WERI-Rb-1 (cell line): ENCODE measurements at regions not wholly inside any gene's neighbourhood (a gene's known extent, or its start where the extent isn't known, plus 50 kb on each side); places are given as distances from the start of the nearest gene placed in this dataset.

ENCODE experiments used
- DNase-seq: peaks from one replicate; pipeline ENCODE4 v3.0.0-alpha.2; 2020
- H3K27ac ChIP-seq: fragments of 250-450 bp; sonication (Bioruptor Pico); 2 replicates; pipeline ENCODE4 v1.5.1; 2020; ENCODE audit warnings: mild to moderate bottlenecking, moderate library complexity
- H3K27me3 ChIP-seq: fragments of 250-450 bp; sonication (Bioruptor Pico); 2 replicates; pipeline ENCODE4 v1.5.1; 2021; ENCODE audit warnings: mild to moderate bottlenecking, low read depth, moderate library complexity; ENCODE audit not compliant: insufficient read depth, severe bottlenecking
- H3K36me3 ChIP-seq: fragments of 250-450 bp; sonication (Bioruptor Pico); 2 replicates; pipeline ENCODE4 v1.5.1; 2020; ENCODE audit warnings: mild to moderate bottlenecking, moderate library complexity
- H3K4me3 ChIP-seq: 2 replicates; pipeline ENCODE4 v1.5.1; 2011; ENCODE audit warnings: low read depth, mild to moderate bottlenecking, control low read depth, low read length
- H3K9me3 ChIP-seq: fragments of 250-450 bp; sonication (Bioruptor Pico); 2 replicates; pipeline ENCODE4 v1.5.1; 2021; ENCODE audit warnings: mild to moderate bottlenecking, moderate library complexity; ENCODE audit not compliant: severe bottlenecking
- CTCF ChIP-seq: IDR thresholded peaks from 2 replicates; pipeline ENCODE4 v1.5.1; 2011; ENCODE audit warnings: low read depth, mild to moderate bottlenecking, control low read depth, inconsistent platforms, low read length

- no peaks in the 10 kb centered on the region for H3K36me3 ChIP-seq
- H3K4me3 ChIP-seq, result no peak overlapping the region
- peak; percentile 37 for DNase-seq
- no peaks in the 10 kb centered on the region for H3K9me3 ChIP-seq
- H3K27me3 ChIP-seq, result no peaks in the 10 kb centered on the region
- no peak for TF ChIP-seq CTCF
- H3K27ac ChIP-seq, result no peak overlapping the region
These were observed 244.8 kb upstream of the NOCT start for GRCh38 chr4:138770818-138771217.

GRCh38 chr4:138766332-138766731 is 249.2 kb upstream of the NOCT start:
- no peak for DNase-seq

GRCh38 chr4:138765442-138765841 is 250.1 kb upstream of the NOCT start:
- H3K9me3 ChIP-seq, result no peaks in the 10 kb centered on the region
- no peak overlapping the region for H3K4me3 ChIP-seq
- H3K36me3 ChIP-seq, result no peaks in the 10 kb centered on the region
- DNase-seq, result no peak
- no peak overlapping the region for H3K27ac ChIP-seq
- TF ChIP-seq CTCF, result no peak
- no peaks in the 10 kb centered on the region for H3K27me3 ChIP-seq

More at GRCh38 chr4:138766332-138766731, 249.2 kb upstream of the NOCT start:
- H3K4me3 ChIP-seq, result no peak overlapping the region
- no peaks in the 10 kb centered on the region for H3K27me3 ChIP-seq
- no peaks in the 10 kb centered on the region for H3K36me3 ChIP-seq
- no peak for TF ChIP-seq CTCF
- H3K9me3 ChIP-seq, result no peaks in the 10 kb centered on the region
- no peak overlapping the region for H3K27ac ChIP-seq

GRCh38 chr4:138761638-138762220 is 253.9 kb upstream of the NOCT start:
- no peak for TF ChIP-seq CTCF
- Histone ChIP-seq H3K36me3 (no peaks in the 10 kb centered on the region), H3K9me3 (no peaks in the 10 kb centered on the region), H3K27me3 (no peaks in the 10 kb centered on the region), H3K27ac (no peak overlapping the region), H3K4me3 (no peak overlapping the region)
- no peak for DNase-seq

GRCh38 chr4:138759554-138759902 is 256.1 kb upstream of the NOCT start:
- Histone ChIP-seq H3K27ac (no peak overlapping the region), H3K4me3 (no peak overlapping the region), H3K9me3 (no peaks in the 10 kb centered on the region), H3K27me3 (no peaks in the 10 kb centered on the region), H3K36me3 (no peaks in the 10 kb centered on the region)
- no peak for TF ChIP-seq CTCF
- DNase-seq, result no peak

GRCh38 chr4:138758876-138759553 is 256.6 kb upstream of the NOCT start:
- no peaks in the 10 kb centered on the region for H3K9me3 ChIP-seq
- no peak for TF ChIP-seq CTCF
- DNase-seq, result no peak
- H3K4me3 ChIP-seq, result no peak overlapping the region
- H3K27ac ChIP-seq, result no peak overlapping the region
- H3K36me3 ChIP-seq, result no peaks in the 10 kb centered on the region
- H3K27me3 ChIP-seq, result no peaks in the 10 kb centered on the region
